GM12891 (cell line): ENCODE measurements at regions not wholly inside any gene's neighbourhood (a gene's known extent, or its start where the extent isn't known, plus 50 kb on each side); places are given as distances from the start of the nearest gene placed in this dataset.

ENCODE experiments used
- PAX5 ChIP-seq: IDR thresholded peaks from 2 replicates; pipeline ENCODE4 v1.6.1; 2011; ENCODE audit warnings: low read length, moderate library complexity, mild to moderate bottlenecking; ENCODE audit not compliant: insufficient read depth, severe bottlenecking
- POLR2A ChIP-seq: IDR thresholded peaks from 2 replicates; pipeline ENCODE4 v1.6.1; 2011; ENCODE audit warnings: low read depth, low read length, control low read depth
- POLR2AphosphoS5 ChIP-seq: IDR thresholded peaks from 2 replicates; pipeline ENCODE4 v1.6.1; 2011; ENCODE audit warnings: low read depth, low read length, control low read depth

- TF ChIP-seq POLR2AphosphoS5, result no peak
- no peak for TF ChIP-seq POLR2A
- no peak for TF ChIP-seq PAX5
Measured at GRCh38 chr18:58806826-58807714, 57.6 kb upstream of the ZNF532 start.
